ENCODE measurements at regions not wholly inside any gene's neighbourhood (a gene's known extent, or its start where the extent isn't known, plus 50 kb on each side); places are given as distances from the start of the nearest gene placed in this dataset.

DNA sequence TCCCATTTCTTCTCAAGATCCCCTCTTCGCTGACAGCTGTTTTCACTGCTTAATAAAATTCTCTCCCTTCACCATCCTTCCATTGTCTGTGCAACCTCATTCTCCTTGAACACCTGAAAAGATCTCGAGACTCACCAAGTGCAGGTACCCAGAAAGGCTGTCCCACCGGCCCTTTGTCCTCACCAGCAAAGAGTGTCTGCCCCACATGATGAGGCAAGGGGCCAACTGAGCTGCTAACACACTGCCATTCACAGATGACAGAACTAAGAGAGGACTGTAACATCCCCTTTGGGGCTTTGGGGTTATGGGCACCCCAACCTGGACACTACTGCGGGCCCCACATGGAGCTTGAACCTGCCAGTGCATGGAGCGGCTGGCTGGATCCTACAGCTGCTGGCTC is 771.4 kb upstream of the MIR17HG start:
- Mint-ChIP-seq H3K4me1 (no peaks in the 10 kb centered on the region), H3K27me3 (no peaks in the 10 kb centered on the region), H3K27ac (no peak overlapping the region), H3K4me3 (no peak overlapping the region), H3K9me3 (peaks cover 8% of the 10 kb centered on the region), H3K36me3 (ENCODE audit: low read depth) (no peaks in the 10 kb centered on the region)
- ATAC-seq (ENCODE audit: low read depth): no peak
- DNase-seq: no peak
- POLR2A ChIA-PET: no interaction called here
- TF ChIP-seq, protein P1, sequence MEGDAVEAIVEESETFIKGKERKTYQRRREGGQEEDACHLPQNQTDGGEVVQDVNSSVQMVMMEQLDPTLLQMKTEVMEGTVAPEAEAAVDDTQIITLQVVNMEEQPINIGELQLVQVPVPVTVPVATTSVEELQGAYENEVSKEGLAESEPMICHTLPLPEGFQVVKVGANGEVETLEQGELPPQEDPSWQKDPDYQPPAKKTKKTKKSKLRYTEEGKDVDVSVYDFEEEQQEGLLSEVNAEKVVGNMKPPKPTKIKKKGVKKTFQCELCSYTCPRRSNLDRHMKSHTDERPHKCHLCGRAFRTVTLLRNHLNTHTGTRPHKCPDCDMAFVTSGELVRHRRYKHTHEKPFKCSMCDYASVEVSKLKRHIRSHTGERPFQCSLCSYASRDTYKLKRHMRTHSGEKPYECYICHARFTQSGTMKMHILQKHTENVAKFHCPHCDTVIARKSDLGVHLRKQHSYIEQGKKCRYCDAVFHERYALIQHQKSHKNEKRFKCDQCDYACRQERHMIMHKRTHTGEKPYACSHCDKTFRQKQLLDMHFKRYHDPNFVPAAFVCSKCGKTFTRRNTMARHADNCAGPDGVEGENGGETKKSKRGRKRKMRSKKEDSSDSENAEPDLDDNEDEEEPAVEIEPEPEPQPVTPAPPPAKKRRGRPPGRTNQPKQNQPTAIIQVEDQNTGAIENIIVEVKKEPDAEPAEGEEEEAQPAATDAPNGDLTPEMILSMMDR (IDR thresholded peaks at IDR 0.05): no peak
- CTCF ChIA-PET: no interaction called here
- intact Hi-C loops (cut with micrococcal nuclease): no loop called here

DNA sequence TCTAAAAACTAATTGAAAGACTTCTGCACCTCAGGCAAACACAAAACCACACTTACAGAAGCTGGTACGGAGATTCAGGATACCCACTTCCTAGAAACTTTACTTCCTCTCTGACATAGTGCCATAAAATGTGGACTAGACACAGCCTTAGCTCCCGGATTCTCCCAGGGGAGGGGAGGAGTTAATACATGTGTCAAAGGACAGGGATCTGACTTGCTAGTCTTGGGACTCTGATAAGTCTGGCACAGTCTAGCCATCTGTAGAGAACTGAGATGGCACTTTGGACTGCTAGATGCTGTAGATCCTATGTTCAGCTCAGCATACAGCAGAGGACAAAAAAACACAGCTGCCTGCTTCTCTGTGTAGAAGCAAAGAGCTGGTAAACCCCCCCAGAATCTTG is 769.8 kb upstream of the MIR17HG start:
- H3K27ac Mint-ChIP-seq: no peak overlapping the region
- intact Hi-C loops (cut with micrococcal nuclease): no loop called here
- ATAC-seq (ENCODE audit: low read depth): no peak
- H3K27me3 Mint-ChIP-seq: no peaks in the 10 kb centered on the region
- H3K36me3 Mint-ChIP-seq (ENCODE audit: low read depth): no peaks in the 10 kb centered on the region
- H3K4me1 Mint-ChIP-seq: no peaks in the 10 kb centered on the region
- no peak overlapping the region for H3K4me3 Mint-ChIP-seq
- no peak for DNase-seq
- TF ChIP-seq, protein P1 (IDR thresholded peaks at IDR 0.05): no peak
- POLR2A ChIA-PET: no interaction called here
- CTCF ChIA-PET: no interaction called here
- H3K9me3 Mint-ChIP-seq: peaks cover 12% of the 10 kb centered on the region

DNA sequence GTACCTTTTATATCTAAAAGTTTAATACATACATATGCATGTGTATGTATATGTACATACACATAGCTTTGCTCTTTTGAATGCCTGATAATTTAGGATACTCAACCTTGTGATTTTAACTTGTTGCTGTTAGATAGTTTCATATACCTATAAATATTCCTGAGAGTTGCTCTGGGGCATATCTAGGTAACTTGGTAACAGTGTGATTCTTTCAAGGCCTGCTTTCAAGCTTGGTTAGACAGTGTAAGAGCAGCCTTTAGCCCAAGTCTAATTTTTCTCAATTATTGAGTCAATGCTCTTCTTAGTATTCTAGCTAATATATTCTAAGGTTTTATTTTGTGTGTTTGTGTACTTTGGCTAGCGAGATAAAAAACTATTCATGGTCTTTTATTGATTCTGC is 762.1 kb upstream of the MIR17HG start:
- Mint-ChIP-seq H3K4me1 (no peaks in the 10 kb centered on the region), H3K9me3 (peaks cover 9% of the 10 kb centered on the region), H3K4me3 (no peak overlapping the region), H3K27me3 (no peaks in the 10 kb centered on the region), H3K27ac (no peak overlapping the region), H3K36me3 (ENCODE audit: low read depth) (no peaks in the 10 kb centered on the region)
- intact Hi-C loops (cut with micrococcal nuclease): no loop called here
- TF ChIP-seq, protein P1 (IDR thresholded peaks at IDR 0.05): no peak
- no peak for ATAC-seq (ENCODE audit: low read depth)
- POLR2A ChIA-PET: no interaction called here
- DNase-seq: no peak
- CTCF ChIA-PET: no interaction called here

DNA sequence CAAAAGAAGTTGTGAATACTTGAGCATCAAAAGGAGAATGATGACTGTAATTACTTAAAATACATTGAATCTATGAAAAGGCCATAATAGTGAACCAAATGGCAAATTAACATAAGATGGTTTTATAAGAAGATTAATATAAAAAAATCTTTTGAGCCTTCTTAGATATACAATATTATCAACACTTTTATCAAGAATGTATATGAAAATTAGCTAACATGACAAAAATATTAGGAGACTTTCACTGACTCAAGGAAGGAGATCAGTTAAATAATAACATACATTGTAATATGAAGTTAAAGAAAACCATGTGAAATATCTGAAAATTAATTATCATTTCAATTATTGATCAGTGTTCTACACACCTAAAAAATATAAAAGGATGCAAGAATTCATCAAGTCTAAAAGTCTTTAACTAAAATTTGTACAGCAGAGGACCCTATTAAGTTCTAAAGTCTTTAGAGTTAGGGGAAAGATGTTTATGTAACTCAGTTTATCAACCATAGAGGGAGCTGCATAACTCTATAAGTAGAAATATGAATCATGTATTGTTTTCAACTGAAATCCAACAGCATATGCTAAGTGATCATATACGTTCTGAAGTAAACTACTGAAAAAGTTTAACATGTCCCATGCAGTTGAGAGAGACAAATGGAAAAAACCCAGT is 756.1 kb upstream of the MIR17HG start:
- ChIA-PET POLR2A (no interaction called here), CTCF (no interaction called here)
- Mint-ChIP-seq H3K4me3 (no peak overlapping the region), H3K27me3 (no peaks in the 10 kb centered on the region), H3K9me3 (no peaks in the 10 kb centered on the region), H3K27ac (no peak overlapping the region), H3K4me1 (no peaks in the 10 kb centered on the region), H3K36me3 (ENCODE audit: low read depth) (no peaks in the 10 kb centered on the region)
- no peak for ATAC-seq (ENCODE audit: low read depth)
- TF ChIP-seq, protein P1 (IDR thresholded peaks at IDR 0.05): no peak
- intact Hi-C loops (cut with micrococcal nuclease): no loop called here
- no peak for DNase-seq

DNA sequence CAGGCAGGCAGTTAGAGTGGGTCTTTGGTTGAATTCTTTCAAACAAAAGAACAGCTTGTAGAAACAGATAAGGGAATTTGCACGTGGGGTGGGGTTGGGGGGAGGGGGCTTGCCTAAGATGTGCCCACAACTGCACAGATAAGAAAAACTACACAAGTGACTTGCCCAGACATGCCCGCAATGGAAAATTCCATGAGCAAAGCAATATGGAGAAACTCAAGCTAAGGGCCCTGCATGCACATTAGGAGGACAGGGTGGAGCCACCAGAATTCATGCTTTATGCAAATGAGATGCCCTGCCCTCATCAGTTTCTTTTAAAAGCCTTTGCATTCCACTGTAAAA is 755.6 kb upstream of the MIR17HG start:
- no peaks in the 10 kb centered on the region for H3K9me3 Mint-ChIP-seq
- CTCF ChIA-PET: no interaction called here
- H3K36me3 Mint-ChIP-seq (ENCODE audit: low read depth): no peaks in the 10 kb centered on the region
- H3K4me1 Mint-ChIP-seq: no peaks in the 10 kb centered on the region
- no peaks in the 10 kb centered on the region for H3K27me3 Mint-ChIP-seq
- TF ChIP-seq, protein P1 (IDR thresholded peaks at IDR 0.05): no peak
- POLR2A ChIA-PET: no interaction called here
- no peak overlapping the region for H3K4me3 Mint-ChIP-seq
- H3K27ac Mint-ChIP-seq: no peak overlapping the region
- ATAC-seq (ENCODE audit: low read depth) (no peak), DNase-seq (no peak)
- intact Hi-C loops (cut with micrococcal nuclease): no loop called here
